Natural killer cell (primary cell): ENCODE measurements at regions not wholly inside any gene's neighbourhood (a gene's known extent, or its start where the extent isn't known, plus 50 kb on each side); places are given as distances from the start of the nearest gene placed in this dataset.

ENCODE experiments used
- ATAC-seq, 3 donors: fragments of 150-1000 bp in 2 of 3; fragments of 200-7000 bp in 1 of 3; cut with Tn5 transposase; 1 replicate in 1 of 3; 2 replicates in 2 of 3; pipeline ENCODE4 v1.10.0; 2021; ENCODE audit warnings: mild to moderate bottlenecking in 2 of 3, moderate library complexity in 2 of 3
- DNase-seq, 2 donors: peaks; one replicate each; pipeline versions ENCODE4 v3.0.0 to v3.0.0-alpha.2; 2013 to 2021; ENCODE audit warnings: mixed read lengths in 1 of 2
- H3K27ac ChIP-seq: one replicate; pipeline ENCODE4 v1.5.1; 2013; ENCODE audit warnings: mild to moderate bottlenecking, low read length
- H3K27me3 ChIP-seq: one replicate; pipeline ENCODE4 v1.6.1; 2013; ENCODE audit warnings: low read length; ENCODE audit not compliant: control insufficient read depth, insufficient read depth
- H3K36me3 ChIP-seq: one replicate; pipeline ENCODE4 v1.6.1; 2013; ENCODE audit warnings: low read length; ENCODE audit not compliant: control insufficient read depth, insufficient read depth
- H3K4me1 ChIP-seq: one replicate; pipeline ENCODE4 v1.6.1; 2013; ENCODE audit warnings: low read length; ENCODE audit not compliant: control insufficient read depth, insufficient read depth
- H3K4me3 ChIP-seq: one replicate; pipeline ENCODE4 v1.5.1; 2013; ENCODE audit warnings: low read length
- H3K9me3 ChIP-seq: one replicate; pipeline ENCODE4 v1.6.1; 2013; ENCODE audit warnings: low read length; ENCODE audit not compliant: control insufficient read depth, insufficient read depth
- H3K27ac Mint-ChIP-seq, 2 donors: one replicate each; pipeline ENCODE4 v1.8.0; 2022; ENCODE audit warnings: mild to moderate bottlenecking in 2 of 2, mixed read lengths in 2 of 2, moderate library complexity in 1 of 2
- H3K27me3 Mint-ChIP-seq, 2 donors: one replicate each; pipeline ENCODE4 v1.8.0; 2022; ENCODE audit warnings: low read depth in 2 of 2, mixed read lengths in 2 of 2
- H3K36me3 Mint-ChIP-seq: one replicate; pipeline ENCODE4 v1.8.0; 2022; ENCODE audit warnings: mixed read lengths
- H3K4me1 Mint-ChIP-seq, 2 donors: one replicate each; pipeline ENCODE4 v1.8.0; 2022; ENCODE audit warnings: mixed read lengths in 2 of 2
- H3K4me3 Mint-ChIP-seq: one replicate; pipeline ENCODE4 v1.8.0; 2022; ENCODE audit warnings: mild to moderate bottlenecking, moderate library complexity, mixed read lengths
- H3K9me3 Mint-ChIP-seq, 2 donors: one replicate each; pipeline ENCODE4 v1.8.0; 2022; ENCODE audit warnings: mixed read lengths in 2 of 2
- WGBS: methylation state at CpG from one replicate; pipeline ENCODE4 v1.1.7; 2013; ENCODE audit warnings: missing lambda C conversion rate; ENCODE audit not compliant: insufficient coverage; 5-methylcytosine and 5-hydroxymethylcytosine counted together
- intact Hi-C: fragments of 100-400 bp; cut with micrococcal nuclease; formaldehyde crosslinking; loops from one replicate; pipeline ENCODE4 v1.14.2; 2022
- TF ChIP-seq, protein P1 (sequence below): fragments of 200-600 bp; IDR thresholded peaks from one replicate; pipeline ENCODE4 v1.8.0; 2022; ENCODE audit warnings: antibody characterized with exemption

DNA sequence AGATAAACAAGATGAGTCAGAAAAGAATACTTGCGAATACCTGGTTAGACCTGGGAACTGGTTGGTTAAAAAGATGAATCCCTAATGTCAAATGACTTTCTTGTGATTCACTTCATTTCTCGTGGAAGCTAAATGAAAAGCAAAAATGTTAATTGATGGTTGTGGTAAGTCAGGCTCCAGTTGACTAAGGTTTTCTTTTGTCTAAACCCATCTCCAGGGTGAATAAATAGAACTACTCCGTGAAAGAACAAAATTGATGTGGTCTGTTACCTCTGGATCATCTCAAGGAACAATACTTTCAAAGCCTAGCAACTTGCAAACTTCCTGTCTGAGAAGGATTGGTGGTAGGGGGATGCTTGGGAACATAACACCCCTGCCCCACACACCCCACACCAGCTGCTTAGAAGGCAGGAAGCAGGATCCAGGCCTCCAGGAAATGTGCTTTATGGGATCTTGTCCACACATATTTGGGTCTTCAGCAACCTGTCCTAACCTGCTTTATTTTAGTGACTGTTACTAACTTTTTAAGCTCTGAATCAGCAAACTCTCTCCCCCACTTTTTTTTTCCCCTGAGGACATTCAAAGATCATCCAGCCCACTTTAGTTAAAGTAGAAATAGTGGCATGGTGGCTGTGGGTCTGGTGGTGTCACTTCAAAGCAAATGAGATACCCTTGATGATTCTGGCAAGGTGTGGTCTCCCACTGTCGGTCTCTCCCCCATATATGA, 60.4 kb upstream of the PTHLH start:
- TF ChIP-seq, protein P1, sequence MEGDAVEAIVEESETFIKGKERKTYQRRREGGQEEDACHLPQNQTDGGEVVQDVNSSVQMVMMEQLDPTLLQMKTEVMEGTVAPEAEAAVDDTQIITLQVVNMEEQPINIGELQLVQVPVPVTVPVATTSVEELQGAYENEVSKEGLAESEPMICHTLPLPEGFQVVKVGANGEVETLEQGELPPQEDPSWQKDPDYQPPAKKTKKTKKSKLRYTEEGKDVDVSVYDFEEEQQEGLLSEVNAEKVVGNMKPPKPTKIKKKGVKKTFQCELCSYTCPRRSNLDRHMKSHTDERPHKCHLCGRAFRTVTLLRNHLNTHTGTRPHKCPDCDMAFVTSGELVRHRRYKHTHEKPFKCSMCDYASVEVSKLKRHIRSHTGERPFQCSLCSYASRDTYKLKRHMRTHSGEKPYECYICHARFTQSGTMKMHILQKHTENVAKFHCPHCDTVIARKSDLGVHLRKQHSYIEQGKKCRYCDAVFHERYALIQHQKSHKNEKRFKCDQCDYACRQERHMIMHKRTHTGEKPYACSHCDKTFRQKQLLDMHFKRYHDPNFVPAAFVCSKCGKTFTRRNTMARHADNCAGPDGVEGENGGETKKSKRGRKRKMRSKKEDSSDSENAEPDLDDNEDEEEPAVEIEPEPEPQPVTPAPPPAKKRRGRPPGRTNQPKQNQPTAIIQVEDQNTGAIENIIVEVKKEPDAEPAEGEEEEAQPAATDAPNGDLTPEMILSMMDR, result no peak
- Mint-ChIP-seq H3K36me3 (no peaks in the 10 kb centered on the region), H3K27me3 (no peaks in the 10 kb centered on the region), H3K4me3 (no peak overlapping the region), H3K4me1 (no peaks in the 10 kb centered on the region), H3K9me3 (no peaks in the 10 kb centered on the region), H3K27ac (no peak overlapping the region)
- H3K36me3 ChIP-seq, result no peaks in the 10 kb centered on the region
- no peaks in the 10 kb centered on the region for H3K9me3 ChIP-seq
- H3K4me3 ChIP-seq, result no peak overlapping the region
- intact Hi-C loops, result no loop called here
- H3K27ac ChIP-seq, result no peak overlapping the region
- DNase-seq (no peak), ATAC-seq (no peak)
- H3K4me1 ChIP-seq, result no peaks in the 10 kb centered on the region
- WGBS, result 91% methylated on average over 2 of the region's 4 CpGs
- no peaks in the 10 kb centered on the region for H3K27me3 ChIP-seq

DNA sequence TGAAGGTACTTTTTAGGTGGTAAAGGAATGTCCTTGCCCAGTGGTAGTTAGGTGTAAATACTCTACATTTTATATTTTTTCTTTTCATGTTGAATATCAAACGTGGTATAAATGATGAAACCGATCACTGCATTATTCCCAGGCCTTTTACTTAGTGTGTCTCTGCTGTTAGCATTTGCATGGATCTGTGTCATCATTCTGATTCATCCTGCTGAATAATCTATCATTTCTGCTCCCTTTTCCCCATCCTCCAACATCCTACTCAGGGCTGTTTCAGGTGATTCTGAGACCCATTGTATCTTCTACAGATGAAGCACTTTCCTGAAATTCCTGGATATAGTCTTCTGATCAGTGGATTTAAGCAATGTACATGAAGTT, 61.0 kb upstream of the PTHLH start:
- intact Hi-C loops, result no loop called here
- H3K4me1 Mint-ChIP-seq, result no peaks in the 10 kb centered on the region
- no peak overlapping the region for H3K4me3 Mint-ChIP-seq

DNA sequence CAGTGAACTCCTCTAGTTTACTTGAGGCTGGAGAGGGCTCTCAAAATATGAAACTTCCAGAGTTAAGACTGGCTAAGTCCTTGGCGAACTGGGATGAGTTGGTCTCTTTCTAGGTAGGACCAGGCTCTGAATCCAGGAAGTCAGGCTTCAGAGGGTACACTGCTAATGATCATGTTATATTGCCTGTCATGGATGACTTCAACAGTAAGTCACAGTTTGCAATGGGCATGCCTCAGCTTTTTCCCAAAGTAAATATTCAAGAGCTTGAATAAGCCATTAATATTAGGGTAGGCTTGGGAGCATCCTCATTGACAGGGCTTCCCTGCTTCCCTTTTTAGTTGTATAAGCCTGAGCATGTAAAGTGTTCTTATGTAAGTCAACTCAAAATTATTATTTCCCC, 61.7 kb upstream of the PTHLH start:
- Mint-ChIP-seq H3K27ac (no peak overlapping the region), H3K9me3 (no peaks in the 10 kb centered on the region), H3K4me1 (no peaks in the 10 kb centered on the region), H3K4me3 (no peak overlapping the region), H3K36me3 (no peaks in the 10 kb centered on the region), H3K27me3 (no peaks in the 10 kb centered on the region)
- Histone ChIP-seq H3K27ac (no peak overlapping the region), H3K4me3 (no peak overlapping the region), H3K9me3 (no peaks in the 10 kb centered on the region), H3K36me3 (no peaks in the 10 kb centered on the region), H3K27me3 (no peaks in the 10 kb centered on the region), H3K4me1 (no peaks in the 10 kb centered on the region)
- ATAC-seq (no peak), DNase-seq (no peak)
- TF ChIP-seq, protein P1, result no peak
- 79% methylated on average over 1 of the region's 1 CpG for WGBS
- intact Hi-C loops, result no loop called here

More for the DNA sequence above, 61.0 kb upstream of the PTHLH start:
- no peaks in the 10 kb centered on the region for H3K27me3 ChIP-seq
- H3K36me3 ChIP-seq, result no peaks in the 10 kb centered on the region
- ATAC-seq, result no peak
- Mint-ChIP-seq H3K36me3 (no peaks in the 10 kb centered on the region), H3K27ac (no peak overlapping the region), H3K27me3 (no peaks in the 10 kb centered on the region), H3K9me3 (no peaks in the 10 kb centered on the region)
- H3K9me3 ChIP-seq, result no peaks in the 10 kb centered on the region
- H3K4me1 ChIP-seq, result no peaks in the 10 kb centered on the region
- TF ChIP-seq, protein P1, result no peak
- DNase-seq, result no peak
- 100% methylated on average over 2 of the region's 2 CpGs for WGBS
- no peak overlapping the region for H3K4me3 ChIP-seq
- no peak overlapping the region for H3K27ac ChIP-seq

DNA sequence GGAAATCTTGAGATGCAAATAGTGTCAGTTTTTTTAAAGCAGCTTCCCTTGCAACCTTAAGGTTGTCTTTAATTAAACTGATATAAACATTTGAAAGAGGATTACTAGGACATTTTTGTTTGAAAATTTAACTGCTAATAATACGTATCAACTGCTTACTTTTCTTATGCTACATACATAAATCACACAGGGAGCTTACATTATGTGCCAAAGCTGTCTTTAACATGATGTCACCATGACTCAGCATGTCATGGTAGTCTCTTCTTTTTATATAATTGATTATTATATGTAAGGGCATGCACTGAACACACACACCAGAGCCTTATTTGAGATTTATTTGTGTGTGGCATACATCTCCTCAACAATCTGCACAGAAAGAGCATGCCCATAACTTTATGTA, 63.0 kb upstream of the PTHLH start:
- ATAC-seq, result no peak
- 100% methylated on average over 1 of the region's 1 CpG for WGBS
- no peaks in the 10 kb centered on the region for H3K27me3 ChIP-seq
- Mint-ChIP-seq H3K27me3 (no peaks in the 10 kb centered on the region), H3K36me3 (no peaks in the 10 kb centered on the region), H3K9me3 (peaks cover 0 to 2% of the 10 kb centered on the region in 2 donors), H3K27ac (no peak overlapping the region), H3K4me3 (no peak overlapping the region), H3K4me1 (no peaks in the 10 kb centered on the region)
- H3K9me3 ChIP-seq, result no peaks in the 10 kb centered on the region
- TF ChIP-seq, protein P1, result no peak
- no peak overlapping the region for H3K4me3 ChIP-seq
- H3K27ac ChIP-seq, result no peak overlapping the region
- H3K4me1 ChIP-seq, result no peaks in the 10 kb centered on the region
- intact Hi-C loops, result no loop called here
- H3K36me3 ChIP-seq, result no peaks in the 10 kb centered on the region
- no peak for DNase-seq
